OCI-LY3 (cell line): ENCODE measurements at regions not wholly inside any gene's neighbourhood (a gene's known extent, or its start where the extent isn't known, plus 50 kb on each side); places are given as distances from the start of the nearest gene placed in this dataset.

ENCODE experiments used
- EZH2phosphoT487 ChIP-seq: fragments of 200-600 bp; shearing (Covaris generic); IDR thresholded peaks from 2 replicates; pipeline ENCODE4 v1.6.1; 2018; ENCODE audit warnings: antibody characterized with exemption, mixed run types, low read depth
- TF ChIP-seq, protein P1 (sequence below): fragments of 200-600, 300-600 bp; sonication (generic); IDR thresholded peaks from 2 replicates; pipeline ENCODE4 v1.5.1; 2014; ENCODE audit warnings: antibody characterized with exemption, low read length, low read depth

DNA sequence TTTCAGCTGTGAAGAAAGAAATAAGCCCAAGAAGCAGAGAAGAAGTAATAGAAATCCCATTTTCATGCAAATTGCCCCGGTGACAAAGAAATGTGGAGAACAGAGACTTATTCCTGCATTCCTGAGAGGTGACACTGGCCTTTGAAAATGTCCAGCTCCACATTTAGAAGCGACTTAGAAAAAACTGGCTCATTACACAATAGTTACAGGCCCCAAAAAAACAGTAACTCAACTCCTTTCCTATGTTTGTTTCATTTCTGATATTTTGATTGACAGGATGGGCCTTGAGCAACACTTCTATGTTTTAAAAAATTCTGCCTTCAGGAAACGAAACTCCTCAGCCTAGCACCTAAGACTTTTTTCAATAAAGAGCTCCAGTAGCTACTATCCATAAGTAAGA is 726.9 kb upstream of the TENM4 start:
- TF ChIP-seq, protein P1, sequence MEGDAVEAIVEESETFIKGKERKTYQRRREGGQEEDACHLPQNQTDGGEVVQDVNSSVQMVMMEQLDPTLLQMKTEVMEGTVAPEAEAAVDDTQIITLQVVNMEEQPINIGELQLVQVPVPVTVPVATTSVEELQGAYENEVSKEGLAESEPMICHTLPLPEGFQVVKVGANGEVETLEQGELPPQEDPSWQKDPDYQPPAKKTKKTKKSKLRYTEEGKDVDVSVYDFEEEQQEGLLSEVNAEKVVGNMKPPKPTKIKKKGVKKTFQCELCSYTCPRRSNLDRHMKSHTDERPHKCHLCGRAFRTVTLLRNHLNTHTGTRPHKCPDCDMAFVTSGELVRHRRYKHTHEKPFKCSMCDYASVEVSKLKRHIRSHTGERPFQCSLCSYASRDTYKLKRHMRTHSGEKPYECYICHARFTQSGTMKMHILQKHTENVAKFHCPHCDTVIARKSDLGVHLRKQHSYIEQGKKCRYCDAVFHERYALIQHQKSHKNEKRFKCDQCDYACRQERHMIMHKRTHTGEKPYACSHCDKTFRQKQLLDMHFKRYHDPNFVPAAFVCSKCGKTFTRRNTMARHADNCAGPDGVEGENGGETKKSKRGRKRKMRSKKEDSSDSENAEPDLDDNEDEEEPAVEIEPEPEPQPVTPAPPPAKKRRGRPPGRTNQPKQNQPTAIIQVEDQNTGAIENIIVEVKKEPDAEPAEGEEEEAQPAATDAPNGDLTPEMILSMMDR = no peak
- TF ChIP-seq EZH2phosphoT487 = no peak
